ENCODE measurements at regions not wholly inside any gene's neighbourhood (a gene's known extent, or its start where the extent isn't known, plus 50 kb on each side); places are given as distances from the start of the nearest gene placed in this dataset.

DNA sequence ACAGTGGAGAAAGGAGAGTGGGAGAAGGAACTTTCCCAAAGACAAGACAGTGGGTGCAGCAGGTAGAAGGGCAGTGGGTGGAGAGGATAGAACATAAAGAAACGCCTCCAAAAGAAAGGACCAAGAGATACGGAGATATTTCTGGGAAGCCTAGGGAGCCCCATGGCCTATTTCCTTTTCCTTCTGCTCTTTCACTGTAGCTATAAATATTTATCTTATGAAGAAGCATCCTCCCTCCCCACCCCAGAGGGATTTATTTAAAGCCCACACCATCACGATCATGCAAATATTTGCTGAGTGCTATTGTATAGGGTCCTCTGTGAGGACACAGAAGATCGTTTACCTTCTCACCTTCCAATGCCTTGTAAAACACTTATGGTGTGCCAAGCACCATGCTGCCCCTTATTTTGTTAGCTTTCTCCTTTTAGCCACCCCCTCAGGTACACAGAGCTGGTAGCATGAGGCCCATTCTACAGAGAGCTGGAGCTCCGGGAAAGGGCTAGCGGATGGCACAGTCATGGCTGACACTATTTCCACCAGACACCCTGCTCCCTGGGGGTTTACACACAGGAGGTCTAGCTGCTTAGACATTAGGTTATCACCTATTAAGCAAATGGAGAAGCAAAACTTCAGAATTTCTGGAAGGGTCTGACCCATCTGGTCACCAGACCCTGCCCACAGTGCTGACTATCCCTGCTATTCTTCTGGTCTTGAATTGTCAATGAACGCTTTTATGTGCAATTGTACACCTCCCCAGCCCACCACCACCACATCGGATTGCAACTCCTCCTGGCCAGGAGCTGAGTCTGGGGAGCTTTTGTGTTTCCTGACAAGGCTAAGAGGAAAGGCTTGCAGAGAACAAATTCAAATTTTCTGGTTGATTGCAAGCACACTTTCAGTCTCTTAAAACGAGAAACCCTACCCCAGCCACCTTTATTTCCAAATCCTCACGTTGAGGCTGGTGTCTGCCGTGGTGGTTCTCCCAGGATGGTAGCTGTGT lies 91.8 kb upstream of the KLF7 start:
- TF ChIP-seq, protein P1, sequence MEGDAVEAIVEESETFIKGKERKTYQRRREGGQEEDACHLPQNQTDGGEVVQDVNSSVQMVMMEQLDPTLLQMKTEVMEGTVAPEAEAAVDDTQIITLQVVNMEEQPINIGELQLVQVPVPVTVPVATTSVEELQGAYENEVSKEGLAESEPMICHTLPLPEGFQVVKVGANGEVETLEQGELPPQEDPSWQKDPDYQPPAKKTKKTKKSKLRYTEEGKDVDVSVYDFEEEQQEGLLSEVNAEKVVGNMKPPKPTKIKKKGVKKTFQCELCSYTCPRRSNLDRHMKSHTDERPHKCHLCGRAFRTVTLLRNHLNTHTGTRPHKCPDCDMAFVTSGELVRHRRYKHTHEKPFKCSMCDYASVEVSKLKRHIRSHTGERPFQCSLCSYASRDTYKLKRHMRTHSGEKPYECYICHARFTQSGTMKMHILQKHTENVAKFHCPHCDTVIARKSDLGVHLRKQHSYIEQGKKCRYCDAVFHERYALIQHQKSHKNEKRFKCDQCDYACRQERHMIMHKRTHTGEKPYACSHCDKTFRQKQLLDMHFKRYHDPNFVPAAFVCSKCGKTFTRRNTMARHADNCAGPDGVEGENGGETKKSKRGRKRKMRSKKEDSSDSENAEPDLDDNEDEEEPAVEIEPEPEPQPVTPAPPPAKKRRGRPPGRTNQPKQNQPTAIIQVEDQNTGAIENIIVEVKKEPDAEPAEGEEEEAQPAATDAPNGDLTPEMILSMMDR (IDR thresholded peaks at IDR 0.05), result no peak
- TF ChIP-seq EZH2 (IDR thresholded peaks at IDR 0.05), result no peak
- no peak for TF ChIP-seq EZH2phosphoT487 (IDR thresholded peaks at IDR 0.05)

Data from neural progenitor cell (in vitro differentiated cells).